ENCODE measurements at regions not wholly inside any gene's neighbourhood (a gene's known extent, or its start where the extent isn't known, plus 50 kb on each side); places are given as distances from the start of the nearest gene placed in this dataset.

GRCh38 chr4:35824231-35824630, 420.1 kb downstream of the ARAP2 start:
- Histone ChIP-seq H3K79me2 (ENCODE audit: insufficient read depth, low read length) (no peaks in the 10 kb centered on the region), H2AFZ (ENCODE audit: low read depth, low read length, poor library complexity, severe bottlenecking) (no peak overlapping the region), H3K36me3 (ENCODE audit: control insufficient read depth in 1 of 2, insufficient read depth in 2 of 2, low read length in 2 of 2) (no peaks in the 10 kb centered on the region), H4K20me1 (ENCODE audit: insufficient read depth) (no peaks in the 10 kb centered on the region), H3K9me3 (ENCODE audit: control insufficient read depth in 1 of 2, insufficient read depth in 1 of 2, low read depth in 1 of 2, low read length in 2 of 2) (no peaks in the 10 kb centered on the region), H3K4me3 (replicated peaks in 1 of 2; ENCODE audit: low read depth in 1 of 2, low read length in 2 of 2) (no peak overlapping the region), H3K4me1 (ENCODE audit: control insufficient read depth in 1 of 2, insufficient read depth in 2 of 2, low read length in 2 of 2) (no peaks in the 10 kb centered on the region), H3K4me2 (ENCODE audit: low read length) (no peak overlapping the region), H3K9ac (ENCODE audit: low read length) (no peak overlapping the region), H3K27ac (ENCODE audit: low read depth, low read length) (no peak overlapping the region), H3K27me3 (ENCODE audit: insufficient read depth, low read length) (no peaks in the 10 kb centered on the region), H3K9me2 (ENCODE audit: insufficient read depth) (no peaks in the 10 kb centered on the region)
- no peak for ATAC-seq
- no TSS peak for BruUV-seq (replicated peaks)
- intact Hi-C loops (cut with micrococcal nuclease), result no loop called here
- TF ChIP-seq CEBPB (IDR thresholded peaks at IDR 0.05; ENCODE audit: low read depth) (no peak), SP1 (IDR thresholded peaks at IDR 0.05; ENCODE audit: low read depth) (no peak), ZFX (IDR thresholded peaks at IDR 0.05) (no peak), CBX3 (IDR thresholded peaks at IDR 0.05; ENCODE audit: low read depth) (no peak), EZH2phosphoT487 (IDR thresholded peaks at IDR 0.05; ENCODE audit: borderline replicate concordance) (no peak), ATF3 (IDR thresholded peaks at IDR 0.05) (no peak), MAX (IDR thresholded peaks at IDR 0.05) (no peak)
- ChIA-PET POLR2A (no interaction called here), RAD21 (ENCODE audit: low non-redundant PET in 1 of 2, low total read pairs in 2 of 2, uncharacterized antibody in 2 of 2, unreplicated experiment in 2 of 2) (no interaction called here), CTCF (no interaction called here)
- DNase-seq (ENCODE audit: low read depth, low spot score), result no peak

GRCh38 chr4:35835893-35836292, 408.4 kb downstream of the ARAP2 start:
- BruUV-seq (replicated peaks), result no TSS peak
- CTCF ChIA-PET, result no interaction called here

More at GRCh38 chr4:35835893-35836292, 408.4 kb downstream of the ARAP2 start:
- no peak for ATAC-seq
- ChIA-PET POLR2A (no interaction called here), RAD21 (ENCODE audit: low non-redundant PET in 1 of 2, low total read pairs in 2 of 2, uncharacterized antibody in 2 of 2, unreplicated experiment in 2 of 2) (no interaction called here)
- intact Hi-C loops (cut with micrococcal nuclease), result no loop called here
- TF ChIP-seq CEBPB (IDR thresholded peaks at IDR 0.05; ENCODE audit: low read depth) (no peak), FOSL1 (IDR thresholded peaks at IDR 0.05; ENCODE audit: low read depth) (no peak), JUND (IDR thresholded peaks at IDR 0.05) (no peak), ATF3 (IDR thresholded peaks at IDR 0.05) (no peak), EGR1 (IDR thresholded peaks at IDR 0.05; ENCODE audit: low read depth) (no peak)
- no peaks in the 10 kb centered on the region for H3K36me3 ChIP-seq (ENCODE audit: control insufficient read depth in 1 of 2, insufficient read depth in 2 of 2, low read length in 2 of 2)
- H3K79me2 ChIP-seq (ENCODE audit: insufficient read depth, low read length), result no peaks in the 10 kb centered on the region
- H3K4me1 ChIP-seq (ENCODE audit: control insufficient read depth in 1 of 2, insufficient read depth in 2 of 2, low read length in 2 of 2), result no peaks in the 10 kb centered on the region
- no peak overlapping the region for H3K4me3 ChIP-seq (replicated peaks in 1 of 2; ENCODE audit: low read depth in 1 of 2, low read length in 2 of 2)
- no peak overlapping the region for H2AFZ ChIP-seq (ENCODE audit: low read depth, low read length, poor library complexity, severe bottlenecking)
- H3K27ac ChIP-seq (ENCODE audit: low read depth, low read length), result no peak overlapping the region
- H3K9ac ChIP-seq (ENCODE audit: low read length), result no peak overlapping the region
- no peak for DNase-seq (ENCODE audit: low read depth, low spot score)
- no peak overlapping the region for H3K4me2 ChIP-seq (ENCODE audit: low read length)
- no peaks in the 10 kb centered on the region for H3K27me3 ChIP-seq (ENCODE audit: insufficient read depth, low read length)
- H4K20me1 ChIP-seq (ENCODE audit: insufficient read depth), result no peaks in the 10 kb centered on the region
- no peaks in the 10 kb centered on the region for H3K9me3 ChIP-seq (ENCODE audit: control insufficient read depth in 1 of 2, insufficient read depth in 1 of 2, low read depth in 1 of 2, low read length in 2 of 2)
- no peaks in the 10 kb centered on the region for H3K9me2 ChIP-seq (ENCODE audit: insufficient read depth)

Data from HCT116 (cell line).